GM23338 (cell line): ENCODE measurements at regions not wholly inside any gene's neighbourhood (a gene's known extent, or its start where the extent isn't known, plus 50 kb on each side); places are given as distances from the start of the nearest gene placed in this dataset.

Experiments
- ATAC-seq: fragments of 200-7000 bp; cut with Tn5 transposase; 3 replicates; pipeline ENCODE4 v1.9.1; 2020
- DNase-seq: peaks from one replicate; pipeline ENCODE4 v3.0.0-alpha.2; 2015; ENCODE audit warnings: low spot score
- H2AFZ ChIP-seq: fragments of 200-600 bp; sonication (generic); 2 replicates; pipeline ENCODE4 v1.8.0; 2016; ENCODE audit warnings: antibody characterized with exemption, mild to moderate bottlenecking, moderate library complexity
- H3F3A ChIP-seq: fragments of 200-600 bp; sonication (generic); replicated peaks from 2 replicates; pipeline ENCODE4 v1.8.0; 2017; ENCODE audit warnings: antibody characterized with exemption, mixed run types, low read depth
- H3K27ac ChIP-seq: fragments of 200-600 bp; sonication (generic); 2 replicates; pipeline ENCODE4 v1.6.1; 2016; ENCODE audit warnings: low read depth
- H3K27me3 ChIP-seq: fragments of 200-600 bp; sonication (generic); 2 replicates; pipeline ENCODE4 v1.8.0; 2016; ENCODE audit warnings: mild to moderate bottlenecking, mixed run types, moderate library complexity; ENCODE audit not compliant: insufficient read depth
- H3K36me3 ChIP-seq: fragments of 200-600 bp; sonication (generic); 2 replicates; pipeline ENCODE4 v1.8.0; 2016; ENCODE audit warnings: mild to moderate bottlenecking; ENCODE audit not compliant: insufficient read depth
- H3K4me1 ChIP-seq: fragments of 200-600 bp; sonication (generic); 2 replicates; pipeline ENCODE4 v1.8.0; 2016; ENCODE audit warnings: mild to moderate bottlenecking, moderate library complexity; ENCODE audit not compliant: insufficient read depth
- H3K4me2 ChIP-seq: fragments of 200-600 bp; sonication (generic); 2 replicates; pipeline ENCODE4 v1.7.1; 2017; ENCODE audit warnings: mixed run types
- H3K4me3 ChIP-seq: fragments of 200-600 bp; sonication (generic); 2 replicates; pipeline ENCODE4 v1.6.1; 2016; ENCODE audit warnings: mixed run types
- H3K79me2 ChIP-seq: fragments of 200-600 bp; sonication (generic); replicated peaks from 2 replicates; pipeline ENCODE4 v1.8.0; 2017; ENCODE audit warnings: mild to moderate bottlenecking; ENCODE audit not compliant: insufficient read depth
- H3K9me2 ChIP-seq: fragments of 200-600 bp; sonication (generic); 2 replicates; pipeline ENCODE4 v1.8.0; 2017; ENCODE audit not compliant: insufficient read depth
- H4K20me1 ChIP-seq: fragments of 200-600 bp; sonication (generic); replicated peaks from 2 replicates; pipeline ENCODE4 v1.8.0; 2017; ENCODE audit warnings: mild to moderate bottlenecking; ENCODE audit not compliant: insufficient read depth
- H3K27ac Mint-ChIP-seq: 2 replicates; pipeline ENCODE4 v1.8.0; 2020; ENCODE audit warnings: inconsistent platforms, mild to moderate bottlenecking, moderate library complexity, mixed read lengths
- H3K27me3 Mint-ChIP-seq: 3 replicates; pipeline ENCODE4 v1.8.0; 2022; ENCODE audit warnings: low read depth, mild to moderate bottlenecking, moderate library complexity, mixed read lengths, inconsistent platforms; ENCODE audit not compliant: insufficient read depth, poor library complexity
- H3K36me3 Mint-ChIP-seq: 3 replicates; pipeline ENCODE4 v1.8.0; 2021; ENCODE audit warnings: low read depth, mild to moderate bottlenecking, inconsistent platforms, moderate library complexity, mixed read lengths
- H3K4me1 Mint-ChIP-seq: 3 replicates; pipeline ENCODE4 v1.8.0; 2020; ENCODE audit warnings: mild to moderate bottlenecking, inconsistent platforms, mixed read lengths
- H3K4me3 Mint-ChIP-seq: 3 replicates; pipeline ENCODE4 v1.8.0; 2021; ENCODE audit warnings: moderate library complexity, mild to moderate bottlenecking, inconsistent platforms, mixed read lengths
- H3K9me3 Mint-ChIP-seq: 3 replicates; pipeline ENCODE4 v1.8.0; 2020; ENCODE audit warnings: moderate library complexity, mild to moderate bottlenecking, inconsistent platforms, mixed read lengths
- EZH2 ChIP-seq: fragments of 200-600 bp; sonication (generic); IDR thresholded peaks from one replicate; pipeline ENCODE4 v1.8.0; 2017; ENCODE audit warnings: antibody characterized with exemption, mild to moderate bottlenecking, low read depth; ENCODE audit not compliant: unreplicated experiment
- EZH2phosphoT487 ChIP-seq: fragments of 200-600 bp; sonication (generic); IDR thresholded peaks from one replicate; pipeline ENCODE4 v1.8.1; 2018; ENCODE audit warnings: antibody characterized with exemption; ENCODE audit not compliant: unreplicated experiment
- STAT1 ChIP-seq: IDR thresholded peaks from one replicate; pipeline ENCODE4 v1.6.1; 2016; ENCODE audit warnings: antibody characterized with exemption; ENCODE audit not compliant: unreplicated experiment
- ZNF114 ChIP-seq: fragments of 250-450 bp; sonication (Bioruptor Pico); IDR thresholded peaks from 2 replicates; pipeline ENCODE4 v1.5.0; 2020; ENCODE audit warnings: mild to moderate bottlenecking, moderate library complexity
- TF ChIP-seq, protein P1 (sequence below): IDR thresholded peaks from 2 replicates; pipeline ENCODE4 v1.6.1; 2016; ENCODE audit warnings: antibody characterized with exemption
- TF ChIP-seq, protein P2 (sequence below), 2 experiments: fragments of 200-600 bp in 1 of 2; sonication (generic) in 1 of 2; conservative IDR thresholded peaks; 2 replicates each; pipeline versions ENCODE4 v1.5.1 to v1.6.1; 2016 to 2017; ENCODE audit warnings: antibody characterized with exemption in 2 of 2, low read depth in 2 of 2, mild to moderate bottlenecking in 2 of 2, moderate library complexity in 1 of 2
- TF ChIP-seq, protein P3 (sequence below): IDR thresholded peaks from one replicate; pipeline ENCODE4 v1.6.1; 2018; ENCODE audit warnings: antibody characterized with exemption; ENCODE audit not compliant: unreplicated experiment

DNA sequence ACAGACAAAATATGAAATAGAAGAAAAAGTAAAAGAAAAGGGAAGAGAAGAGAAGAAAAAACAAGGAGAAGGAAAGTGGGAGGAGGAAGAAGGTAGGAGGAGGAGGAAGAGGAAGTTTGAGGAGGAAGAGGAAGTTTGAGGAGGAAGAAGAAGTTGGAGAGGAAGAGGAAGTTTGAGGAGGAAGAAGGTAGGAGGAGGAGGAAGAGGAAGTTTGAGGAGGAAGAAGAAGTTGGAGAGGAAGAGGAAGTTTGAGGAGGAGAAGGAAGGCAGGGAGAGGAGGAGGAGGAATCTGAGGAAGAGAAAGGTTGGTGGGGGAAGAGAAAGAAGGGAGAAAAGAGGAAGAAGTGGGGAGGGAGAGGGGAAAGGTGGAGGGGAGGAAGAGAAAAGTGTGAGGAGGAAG is 169.2 kb upstream of the RORA start:
- Mint-ChIP-seq H3K4me1 (no peaks in the 10 kb centered on the region), H3K27ac (no peak overlapping the region), H3K4me3 (no peak overlapping the region), H3K27me3 (no peaks in the 10 kb centered on the region), H3K9me3 (no peaks in the 10 kb centered on the region), H3K36me3 (no peaks in the 10 kb centered on the region)
- no peak overlapping the region for H2AFZ ChIP-seq
- ATAC-seq (no peak), DNase-seq (no peak)
- no peaks in the 10 kb centered on the region for H3K36me3 ChIP-seq
- H3K9me2 ChIP-seq: peaks cover 4% of the 10 kb centered on the region; the same call in 1 of the 2 replicates
- TF ChIP-seq, protein P1, sequence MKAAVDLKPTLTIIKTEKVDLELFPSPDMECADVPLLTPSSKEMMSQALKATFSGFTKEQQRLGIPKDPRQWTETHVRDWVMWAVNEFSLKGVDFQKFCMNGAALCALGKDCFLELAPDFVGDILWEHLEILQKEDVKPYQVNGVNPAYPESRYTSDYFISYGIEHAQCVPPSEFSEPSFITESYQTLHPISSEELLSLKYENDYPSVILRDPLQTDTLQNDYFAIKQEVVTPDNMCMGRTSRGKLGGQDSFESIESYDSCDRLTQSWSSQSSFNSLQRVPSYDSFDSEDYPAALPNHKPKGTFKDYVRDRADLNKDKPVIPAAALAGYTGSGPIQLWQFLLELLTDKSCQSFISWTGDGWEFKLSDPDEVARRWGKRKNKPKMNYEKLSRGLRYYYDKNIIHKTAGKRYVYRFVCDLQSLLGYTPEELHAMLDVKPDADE: no peak
- TF ChIP-seq, protein P2, sequence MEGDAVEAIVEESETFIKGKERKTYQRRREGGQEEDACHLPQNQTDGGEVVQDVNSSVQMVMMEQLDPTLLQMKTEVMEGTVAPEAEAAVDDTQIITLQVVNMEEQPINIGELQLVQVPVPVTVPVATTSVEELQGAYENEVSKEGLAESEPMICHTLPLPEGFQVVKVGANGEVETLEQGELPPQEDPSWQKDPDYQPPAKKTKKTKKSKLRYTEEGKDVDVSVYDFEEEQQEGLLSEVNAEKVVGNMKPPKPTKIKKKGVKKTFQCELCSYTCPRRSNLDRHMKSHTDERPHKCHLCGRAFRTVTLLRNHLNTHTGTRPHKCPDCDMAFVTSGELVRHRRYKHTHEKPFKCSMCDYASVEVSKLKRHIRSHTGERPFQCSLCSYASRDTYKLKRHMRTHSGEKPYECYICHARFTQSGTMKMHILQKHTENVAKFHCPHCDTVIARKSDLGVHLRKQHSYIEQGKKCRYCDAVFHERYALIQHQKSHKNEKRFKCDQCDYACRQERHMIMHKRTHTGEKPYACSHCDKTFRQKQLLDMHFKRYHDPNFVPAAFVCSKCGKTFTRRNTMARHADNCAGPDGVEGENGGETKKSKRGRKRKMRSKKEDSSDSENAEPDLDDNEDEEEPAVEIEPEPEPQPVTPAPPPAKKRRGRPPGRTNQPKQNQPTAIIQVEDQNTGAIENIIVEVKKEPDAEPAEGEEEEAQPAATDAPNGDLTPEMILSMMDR (conservative IDR thresholded peaks at IDR 0.05; ENCODE audit: low read depth in 2 of 2): no peak
- H3K4me3 ChIP-seq: no peak overlapping the region
- no peaks in the 10 kb centered on the region for H4K20me1 ChIP-seq
- H3F3A ChIP-seq: no peaks in the 10 kb centered on the region
- no peak overlapping the region for H3K4me2 ChIP-seq
- no peaks in the 10 kb centered on the region for H3K27me3 ChIP-seq
- no peaks in the 10 kb centered on the region for H3K79me2 ChIP-seq
- no peak overlapping the region for H3K27ac ChIP-seq
- H3K4me1 ChIP-seq: no peaks in the 10 kb centered on the region

DNA sequence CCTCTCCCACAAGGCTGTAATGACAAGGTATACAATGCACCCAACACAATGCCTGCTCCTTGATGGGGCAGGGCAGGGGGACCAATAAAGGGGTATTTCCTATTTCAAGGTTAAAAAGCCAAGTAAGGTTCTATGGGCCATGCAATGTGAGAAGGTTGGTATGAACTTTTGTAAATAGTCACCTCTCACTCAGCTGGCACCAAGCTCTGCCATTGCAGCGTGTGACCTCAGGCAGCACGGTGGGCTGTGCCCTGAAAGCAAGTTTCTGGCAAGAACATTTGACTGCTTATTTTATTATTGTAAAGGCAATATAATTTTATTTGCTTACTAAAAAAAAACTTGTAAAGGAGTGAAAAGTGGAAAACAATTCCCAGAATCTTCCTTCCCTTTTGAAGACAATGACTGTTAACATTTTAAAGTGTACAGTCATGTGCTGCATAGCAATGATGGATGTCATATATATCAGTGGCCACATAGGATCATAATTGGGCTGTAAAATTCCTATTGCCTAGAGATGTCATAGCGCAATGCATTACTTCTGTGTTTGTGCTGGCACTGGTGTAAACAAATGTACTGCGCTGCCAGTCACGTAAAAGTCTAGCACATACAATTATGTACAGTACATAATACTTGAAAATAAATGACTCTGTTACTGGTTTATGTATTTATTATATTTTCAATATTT is 167.3 kb upstream of the RORA start:
- ATAC-seq: no peak
- H3K36me3 ChIP-seq: no peaks in the 10 kb centered on the region
- Mint-ChIP-seq H3K9me3 (no peaks in the 10 kb centered on the region), H3K4me3 (no peak overlapping the region), H3K36me3 (no peaks in the 10 kb centered on the region), H3K27ac (no peak overlapping the region), H3K4me1 (no peaks in the 10 kb centered on the region), H3K27me3 (no peaks in the 10 kb centered on the region)
- no peaks in the 10 kb centered on the region for H3F3A ChIP-seq
- H4K20me1 ChIP-seq: no peaks in the 10 kb centered on the region
- H3K4me2 ChIP-seq: no peak overlapping the region
- no peak for DNase-seq
- no peaks in the 10 kb centered on the region for H3K4me1 ChIP-seq
- H3K79me2 ChIP-seq: no peaks in the 10 kb centered on the region
- H3K4me3 ChIP-seq: no peak overlapping the region
- H3K27ac ChIP-seq: no peak overlapping the region
- 0 out of 2 replicates have a peak, but pooled peaks cover 4% of the 10 kb centered on the region for H3K9me2 ChIP-seq
- no peaks in the 10 kb centered on the region for H3K27me3 ChIP-seq
- H2AFZ ChIP-seq: no peak overlapping the region
- TF ChIP-seq, protein P2 (conservative IDR thresholded peaks at IDR 0.05; ENCODE audit: low read depth in 2 of 2): no peak
- no peak for TF ChIP-seq EZH2phosphoT487
- TF ChIP-seq, protein P3, sequence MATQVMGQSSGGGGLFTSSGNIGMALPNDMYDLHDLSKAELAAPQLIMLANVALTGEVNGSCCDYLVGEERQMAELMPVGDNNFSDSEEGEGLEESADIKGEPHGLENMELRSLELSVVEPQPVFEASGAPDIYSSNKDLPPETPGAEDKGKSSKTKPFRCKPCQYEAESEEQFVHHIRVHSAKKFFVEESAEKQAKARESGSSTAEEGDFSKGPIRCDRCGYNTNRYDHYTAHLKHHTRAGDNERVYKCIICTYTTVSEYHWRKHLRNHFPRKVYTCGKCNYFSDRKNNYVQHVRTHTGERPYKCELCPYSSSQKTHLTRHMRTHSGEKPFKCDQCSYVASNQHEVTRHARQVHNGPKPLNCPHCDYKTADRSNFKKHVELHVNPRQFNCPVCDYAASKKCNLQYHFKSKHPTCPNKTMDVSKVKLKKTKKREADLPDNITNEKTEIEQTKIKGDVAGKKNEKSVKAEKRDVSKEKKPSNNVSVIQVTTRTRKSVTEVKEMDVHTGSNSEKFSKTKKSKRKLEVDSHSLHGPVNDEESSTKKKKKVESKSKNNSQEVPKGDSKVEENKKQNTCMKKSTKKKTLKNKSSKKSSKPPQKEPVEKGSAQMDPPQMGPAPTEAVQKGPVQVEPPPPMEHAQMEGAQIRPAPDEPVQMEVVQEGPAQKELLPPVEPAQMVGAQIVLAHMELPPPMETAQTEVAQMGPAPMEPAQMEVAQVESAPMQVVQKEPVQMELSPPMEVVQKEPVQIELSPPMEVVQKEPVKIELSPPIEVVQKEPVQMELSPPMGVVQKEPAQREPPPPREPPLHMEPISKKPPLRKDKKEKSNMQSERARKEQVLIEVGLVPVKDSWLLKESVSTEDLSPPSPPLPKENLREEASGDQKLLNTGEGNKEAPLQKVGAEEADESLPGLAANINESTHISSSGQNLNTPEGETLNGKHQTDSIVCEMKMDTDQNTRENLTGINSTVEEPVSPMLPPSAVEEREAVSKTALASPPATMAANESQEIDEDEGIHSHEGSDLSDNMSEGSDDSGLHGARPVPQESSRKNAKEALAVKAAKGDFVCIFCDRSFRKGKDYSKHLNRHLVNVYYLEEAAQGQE: no peak
- no peak for TF ChIP-seq STAT1
- no peak for TF ChIP-seq EZH2
- TF ChIP-seq ZNF114 (CRISPR knock-in tag): no peak
- TF ChIP-seq, protein P1: no peak
